Liver (tissue), 8 donors: ENCODE measurements at regions not wholly inside any gene's neighbourhood (a gene's known extent, or its start where the extent isn't known, plus 50 kb on each side); places are given as distances from the start of the nearest gene placed in this dataset.

Source experiments
- DNase-seq: peaks from one replicate; pipeline ENCODE4 v3.0.0-alpha.2; 2017; ENCODE audit warnings: low spot score
- H3K27ac ChIP-seq, 2 donors: one replicate each; pipeline ENCODE4 v1.7.0; 2013; ENCODE audit warnings: inconsistent platforms in 2 of 2, low read length in 2 of 2, control low read depth in 1 of 2, low read depth in 1 of 2, mild to moderate bottlenecking in 1 of 2
- H3K27me3 ChIP-seq, 4 donors: one replicate each; pipeline versions ENCODE4 v1.6.1 to v1.7.0; 2013; ENCODE audit warnings: low read length in 3 of 4, inconsistent platforms in 1 of 4, mild to moderate bottlenecking in 1 of 4, moderate library complexity in 1 of 4; ENCODE audit not compliant: control insufficient read depth in 4 of 4, insufficient read depth in 4 of 4
- H3K36me3 ChIP-seq, 4 donors: one replicate each; pipeline versions ENCODE4 v1.6.1 to v1.7.0; 2013; ENCODE audit warnings: low read length in 3 of 4, mild to moderate bottlenecking in 3 of 4, low read depth in 1 of 4, moderate library complexity in 1 of 4; ENCODE audit not compliant: control insufficient read depth in 4 of 4, insufficient read depth in 3 of 4
- H3K4me1 ChIP-seq, 4 donors: one replicate each; pipeline versions ENCODE4 v1.6.1 to v1.7.0; 2013; ENCODE audit warnings: low read length in 3 of 4, mild to moderate bottlenecking in 3 of 4, moderate library complexity in 1 of 4; ENCODE audit not compliant: control insufficient read depth in 4 of 4, insufficient read depth in 4 of 4
- H3K4me3 ChIP-seq, 3 donors: one replicate each; pipeline versions ENCODE4 v1.6.1 to v1.7.0; 2013; ENCODE audit warnings: low read length in 3 of 3, control low read depth in 1 of 3, low read depth in 1 of 3, mild to moderate bottlenecking in 1 of 3
- H3K9ac ChIP-seq, 2 donors: one replicate each; pipeline ENCODE4 v1.7.0; 2013; ENCODE audit warnings: low read length in 2 of 2, mild to moderate bottlenecking in 2 of 2, moderate library complexity in 2 of 2, control low read depth in 1 of 2, low read depth in 1 of 2
- H3K9me3 ChIP-seq, 4 donors: one replicate each; pipeline versions ENCODE4 v1.6.1 to v1.7.0; 2013; ENCODE audit warnings: low read length in 3 of 4; ENCODE audit not compliant: control insufficient read depth in 4 of 4
- ATF3 ChIP-seq: IDR thresholded peaks from 2 replicates; pipeline ENCODE4 v1.6.1; 2016; ENCODE audit warnings: antibody characterized with exemption
- CTCF ChIP-seq: fragments of 150-350 bp; IDR thresholded peaks from 2 replicates; pipeline ENCODE4 v1.5.1; 2017; ENCODE audit warnings: improper control_type of control experiment, low read depth, low read length; ENCODE audit not compliant: missing input control
- EGR1 ChIP-seq, 2 donors: IDR thresholded peaks; 2 replicates each; pipeline ENCODE4 v1.6.1; 2016 to 2018; ENCODE audit warnings: antibody characterized with exemption in 2 of 2, low read depth in 2 of 2
- FOXA1 ChIP-seq: IDR thresholded peaks from 2 replicates; pipeline ENCODE4 v1.6.1; 2016; ENCODE audit warnings: antibody characterized with exemption
- FOXA2 ChIP-seq: IDR thresholded peaks from 2 replicates; pipeline ENCODE4 v1.6.1; 2016; ENCODE audit warnings: antibody characterized with exemption
- HNF4A ChIP-seq, 2 donors: conservative IDR thresholded peaks; 2 replicates each; pipeline ENCODE4 v1.6.1; 2016; ENCODE audit warnings: antibody characterized with exemption in 2 of 2, mild to moderate bottlenecking in 2 of 2
- JUND ChIP-seq, 2 donors: IDR thresholded peaks; 2 replicates each; pipeline ENCODE4 v1.6.1; 2016; ENCODE audit warnings: antibody characterized with exemption in 2 of 2
- MAX ChIP-seq: IDR thresholded peaks from 2 replicates; pipeline ENCODE4 v1.6.1; 2016; ENCODE audit warnings: antibody characterized with exemption
- REST ChIP-seq: IDR thresholded peaks from 2 replicates; pipeline ENCODE4 v1.6.1; 2016; ENCODE audit warnings: antibody characterized with exemption, mild to moderate bottlenecking
- RXRA ChIP-seq, 2 donors: IDR thresholded peaks; 2 replicates each; pipeline ENCODE4 v1.6.1; 2017 to 2018; ENCODE audit warnings: antibody characterized with exemption in 2 of 2, mild to moderate bottlenecking in 1 of 2
- SP1 ChIP-seq: IDR thresholded peaks from 2 replicates; pipeline ENCODE4 v1.6.1; 2018; ENCODE audit warnings: antibody characterized with exemption, mild to moderate bottlenecking
- TAF1 ChIP-seq: conservative IDR thresholded peaks from 2 replicates; pipeline ENCODE4 v1.6.1; 2016; ENCODE audit warnings: antibody characterized with exemption, mild to moderate bottlenecking
- WGBS: extraction: QIAGEN DNeasy Blood & Tissue Kit; methylation state at CpG from one replicate; pipeline ENCODE4 v1.1.7; 2013; 5-methylcytosine and 5-hydroxymethylcytosine counted together
- donor health status: healthy.
- donor health status: healthy.
- donor health status: healthy.
- donor health status: healthy.
- donor health status: healthy.

- TF ChIP-seq REST (no peak), FOXA2 (no peak)
Measured at GRCh38 chr2:195445639-195446038, 211.4 kb upstream of the SLC39A10 start (continued).

- TF ChIP-seq ATF3 (no peak), TAF1 (no peak), MAX (no peak), CTCF (no peak), SP1 (no peak), HNF4A (conservative IDR thresholded peaks at IDR 0.05) (no peak)
- no peaks in the 10 kb centered on the region for H3K4me1 ChIP-seq
- H3K4me3 ChIP-seq: no peak overlapping the region
- 47% methylated on average over 2 of the region's 2 CpGs for WGBS
- H3K27ac ChIP-seq: no peak overlapping the region
- no peaks in the 10 kb centered on the region for H3K27me3 ChIP-seq
- H3K36me3 ChIP-seq: no peaks in the 10 kb centered on the region
- H3K9me3 ChIP-seq: peaks cover 0 to 4% (median 1%) of the 10 kb centered on the region in 4 donors
- DNase-seq: no peak
- H3K9ac ChIP-seq: no peak overlapping the region
Measured at GRCh38 chr2:195443926-195444325, 213.1 kb upstream of the SLC39A10 start.

- Histone ChIP-seq H3K27me3 (no peaks in the 10 kb centered on the region), H3K9me3 (peaks cover 0 to 4% (median 1%) of the 10 kb centered on the region in 4 donors), H3K4me3 (no peak overlapping the region), H3K4me1 (no peaks in the 10 kb centered on the region), H3K36me3 (no peaks in the 10 kb centered on the region), H3K9ac (no peak overlapping the region), H3K27ac (no peak overlapping the region)
- no peak for TF ChIP-seq TAF1
- TF ChIP-seq HNF4A (conservative IDR thresholded peaks at IDR 0.05): no peak
- TF ChIP-seq FOXA2: no peak
- DNase-seq: no peak
- 58% methylated on average over 3 of the region's 3 CpGs for WGBS
Measured at GRCh38 chr2:195442458-195443175, 214.4 kb upstream of the SLC39A10 start.

- WGBS: 78% methylated on average over 7 of the region's 7 CpGs
- DNase-seq: no peak
- H3K27ac ChIP-seq: no peak overlapping the region
- TF ChIP-seq JUND (IDR thresholded peaks at IDR 0.05) (no peak), EGR1 (IDR thresholded peaks at IDR 0.05; ENCODE audit: low read depth in 2 of 2) (no peak), RXRA (IDR thresholded peaks at IDR 0.05) (no peak), TAF1 (no peak), ATF3 (no peak), FOXA1 (no peak), CTCF (no peak), MAX (no peak), FOXA2 (no peak)
Measured at GRCh38 chr2:195438692-195439091, 218.3 kb upstream of the SLC39A10 start.

More at GRCh38 chr2:195438692-195439091, 218.3 kb upstream of the SLC39A10 start:
- peaks cover 0 to 4% (median 1%) of the 10 kb centered on the region in 4 donors for H3K9me3 ChIP-seq
- H3K36me3 ChIP-seq: no peaks in the 10 kb centered on the region
- no peaks in the 10 kb centered on the region for H3K27me3 ChIP-seq
- H3K4me1 ChIP-seq: no peaks in the 10 kb centered on the region
- H3K4me3 ChIP-seq: no peak overlapping the region
- no peak overlapping the region for H3K9ac ChIP-seq
